ENCODE measurements at regions not wholly inside any gene's neighbourhood (a gene's known extent, or its start where the extent isn't known, plus 50 kb on each side); places are given as distances from the start of the nearest gene placed in this dataset.

- Histone ChIP-seq H3K79me2 (ENCODE audit: low read length) (no peaks in the 10 kb centered on the region), H3K4me2 (ENCODE audit: low read depth, low read length, poor library complexity, severe bottlenecking) (no peak overlapping the region), H3K27me3 (ENCODE audit: low read length) (no peaks in the 10 kb centered on the region), H2AFZ (ENCODE audit: low read length) (no peak overlapping the region), H3K9me3 (ENCODE audit: low read length) (no peaks in the 10 kb centered on the region), H3K9ac (ENCODE audit: low read length) (no peak overlapping the region), H4K20me1 (ENCODE audit: insufficient read depth, low read depth, low read length) (no peaks in the 10 kb centered on the region), H3K27ac (ENCODE audit: low read length) (no peak overlapping the region), H3K4me3 (ENCODE audit: low read length) (no peak overlapping the region), H3K9me2 (replicated peaks; ENCODE audit: insufficient read depth, low read length) (no peaks in the 10 kb centered on the region), H3K4me1 (ENCODE audit: low read length) (no peaks in the 10 kb centered on the region), H3K36me3 (ENCODE audit: insufficient read depth, low read length) (no peaks in the 10 kb centered on the region)
- no peak for DNase-seq
These were observed 169.1 kb upstream of the ADRA1D start for GRCh38 chr20:4418141-4418540.

DNA sequence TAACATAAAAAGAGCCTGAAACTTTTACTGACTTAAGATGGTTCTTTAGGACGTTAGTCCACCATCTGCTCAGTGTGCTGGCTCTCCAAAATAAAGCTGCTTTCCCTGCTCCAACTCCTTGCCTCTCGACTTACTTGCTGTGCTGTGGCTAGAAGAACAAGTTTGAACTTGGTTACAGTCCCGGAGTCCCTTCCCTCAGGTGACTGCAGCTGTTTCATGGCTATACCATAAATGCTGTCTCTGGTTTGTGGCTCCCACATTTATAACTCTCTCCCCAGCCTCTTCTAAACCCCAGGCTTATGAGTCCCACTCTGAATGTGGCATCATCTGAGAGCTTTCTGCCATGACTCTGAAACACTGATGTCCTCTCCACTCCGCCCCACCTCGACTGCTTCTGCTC lies 166.2 kb upstream of the ADRA1D start:
- no peaks in the 10 kb centered on the region for H3K9me3 ChIP-seq (ENCODE audit: low read length)
- no peak for DNase-seq
- no peak overlapping the region for H3K27ac ChIP-seq (ENCODE audit: low read length)
- H3K9ac ChIP-seq (ENCODE audit: low read length): no peak overlapping the region
- no peaks in the 10 kb centered on the region for H3K27me3 ChIP-seq (ENCODE audit: low read length)
- no peak overlapping the region for H3K4me2 ChIP-seq (ENCODE audit: low read depth, low read length, poor library complexity, severe bottlenecking)
- H3K4me3 ChIP-seq (ENCODE audit: low read length): no peak overlapping the region
- H3K9me2 ChIP-seq (replicated peaks; ENCODE audit: insufficient read depth, low read length): no peaks in the 10 kb centered on the region
- no peak overlapping the region for H2AFZ ChIP-seq (ENCODE audit: low read length)
- no peaks in the 10 kb centered on the region for H3K79me2 ChIP-seq (ENCODE audit: low read length)
- no peaks in the 10 kb centered on the region for H4K20me1 ChIP-seq (ENCODE audit: insufficient read depth, low read depth, low read length)
- no peaks in the 10 kb centered on the region for H3K4me1 ChIP-seq (ENCODE audit: low read length)
- no peaks in the 10 kb centered on the region for H3K36me3 ChIP-seq (ENCODE audit: insufficient read depth, low read length)

DNA sequence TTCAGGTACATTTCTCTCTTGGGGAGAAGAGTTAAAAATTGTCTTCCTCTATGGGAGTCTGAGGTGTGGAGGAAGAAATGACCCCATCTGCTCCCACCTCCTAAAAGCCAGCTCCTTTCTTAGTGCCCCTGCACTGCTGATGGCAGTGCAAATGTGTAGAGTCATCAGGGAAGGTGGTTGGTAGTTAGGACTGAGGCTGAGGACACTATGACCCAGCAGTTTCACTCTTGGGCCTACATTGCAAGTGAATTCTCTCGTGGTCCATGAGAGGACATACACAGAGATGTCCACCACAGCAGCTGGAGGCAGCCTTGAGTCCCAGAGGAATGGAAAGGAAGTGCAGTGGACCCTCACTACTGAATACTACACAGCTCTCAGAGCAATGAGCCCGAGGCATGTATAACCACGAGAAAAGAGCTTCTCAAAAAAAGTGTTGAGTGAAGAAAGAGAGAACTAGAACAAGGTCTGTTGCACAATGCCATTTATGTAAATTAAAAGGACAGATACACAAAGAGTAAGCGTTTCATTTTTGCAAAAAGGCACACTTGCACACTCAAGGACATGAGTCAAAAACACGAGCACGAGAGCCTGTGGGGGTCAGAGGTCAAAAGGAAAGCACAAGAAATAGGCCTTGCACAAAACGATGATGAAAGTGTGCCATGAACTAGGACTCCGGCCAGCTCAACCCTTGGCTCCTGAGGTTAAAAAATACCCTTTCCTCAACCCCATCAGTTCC lies 164.4 kb upstream of the ADRA1D start:
- DNase-seq: no peak
- no peak overlapping the region for H3K9ac ChIP-seq (ENCODE audit: low read length)
- no peaks in the 10 kb centered on the region for H4K20me1 ChIP-seq (ENCODE audit: insufficient read depth, low read depth, low read length)
- no peaks in the 10 kb centered on the region for H3K36me3 ChIP-seq (ENCODE audit: insufficient read depth, low read length)
- H3K27ac ChIP-seq (ENCODE audit: low read length): no peak overlapping the region
- no peaks in the 10 kb centered on the region for H3K9me2 ChIP-seq (replicated peaks; ENCODE audit: insufficient read depth, low read length)
- H2AFZ ChIP-seq (ENCODE audit: low read length): no peak overlapping the region
- H3K4me2 ChIP-seq (ENCODE audit: low read depth, low read length, poor library complexity, severe bottlenecking): no peak overlapping the region
- H3K27me3 ChIP-seq (ENCODE audit: low read length): no peaks in the 10 kb centered on the region
- H3K79me2 ChIP-seq (ENCODE audit: low read length): no peaks in the 10 kb centered on the region
- no peaks in the 10 kb centered on the region for H3K9me3 ChIP-seq (ENCODE audit: low read length)
- no peak overlapping the region for H3K4me3 ChIP-seq (ENCODE audit: low read length)
- H3K4me1 ChIP-seq (ENCODE audit: low read length): no peaks in the 10 kb centered on the region

DNA sequence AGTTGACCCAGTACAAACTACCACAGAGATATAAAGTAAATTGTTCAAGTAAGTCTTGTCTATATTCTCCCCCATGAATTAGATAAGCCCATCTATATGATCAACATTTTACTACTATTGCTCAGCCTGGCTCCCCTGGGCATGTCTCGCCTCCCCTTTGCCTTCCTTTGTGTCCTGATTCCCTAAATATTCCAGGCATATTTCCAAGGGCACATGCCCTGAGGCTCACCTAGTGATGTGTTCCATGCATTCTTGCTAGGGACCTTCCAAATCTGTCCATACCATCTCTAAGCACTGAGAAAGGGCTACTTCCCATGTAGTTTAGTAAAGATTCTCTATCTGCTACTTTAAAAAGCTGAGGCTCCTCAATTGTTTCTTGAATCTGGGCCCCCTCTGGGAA lies 163.1 kb upstream of the ADRA1D start:
- H3K4me1 ChIP-seq (ENCODE audit: low read length): no peaks in the 10 kb centered on the region
- no peak overlapping the region for H3K4me3 ChIP-seq (ENCODE audit: low read length)
- H3K27ac ChIP-seq (ENCODE audit: low read length): no peak overlapping the region
- H3K9me2 ChIP-seq (replicated peaks; ENCODE audit: insufficient read depth, low read length): no peaks in the 10 kb centered on the region
- H3K9me3 ChIP-seq (ENCODE audit: low read length): no peaks in the 10 kb centered on the region
- no peaks in the 10 kb centered on the region for H3K36me3 ChIP-seq (ENCODE audit: insufficient read depth, low read length)
- H3K4me2 ChIP-seq (ENCODE audit: low read depth, low read length, poor library complexity, severe bottlenecking): no peak overlapping the region
- no peak for DNase-seq
- no peaks in the 10 kb centered on the region for H4K20me1 ChIP-seq (ENCODE audit: insufficient read depth, low read depth, low read length)
- no peaks in the 10 kb centered on the region for H3K27me3 ChIP-seq (ENCODE audit: low read length)
- H3K9ac ChIP-seq (ENCODE audit: low read length): no peak overlapping the region
- no peak overlapping the region for H2AFZ ChIP-seq (ENCODE audit: low read length)
- H3K79me2 ChIP-seq (ENCODE audit: low read length): no peaks in the 10 kb centered on the region

GRCh38 chr20:4411744-4412143 lies 162.7 kb upstream of the ADRA1D start:
- H3K9me2 ChIP-seq (replicated peaks; ENCODE audit: insufficient read depth, low read length): no peaks in the 10 kb centered on the region
- H3K9ac ChIP-seq (ENCODE audit: low read length): no peak overlapping the region
- H4K20me1 ChIP-seq (ENCODE audit: insufficient read depth, low read depth, low read length): no peaks in the 10 kb centered on the region
- no peak overlapping the region for H3K4me2 ChIP-seq (ENCODE audit: low read depth, low read length, poor library complexity, severe bottlenecking)
- no peaks in the 10 kb centered on the region for H3K4me1 ChIP-seq (ENCODE audit: low read length)
- no peaks in the 10 kb centered on the region for H3K9me3 ChIP-seq (ENCODE audit: low read length)
- DNase-seq: no peak
- no peak overlapping the region for H3K4me3 ChIP-seq (ENCODE audit: low read length)
- no peak overlapping the region for H3K27ac ChIP-seq (ENCODE audit: low read length)
- no peaks in the 10 kb centered on the region for H3K79me2 ChIP-seq (ENCODE audit: low read length)
- H2AFZ ChIP-seq (ENCODE audit: low read length): no peak overlapping the region
- H3K27me3 ChIP-seq (ENCODE audit: low read length): no peaks in the 10 kb centered on the region
- no peaks in the 10 kb centered on the region for H3K36me3 ChIP-seq (ENCODE audit: insufficient read depth, low read length)

- H3K79me2 ChIP-seq (ENCODE audit: low read length): no peaks in the 10 kb centered on the region
- no peaks in the 10 kb centered on the region for H3K27me3 ChIP-seq (ENCODE audit: low read length)
- no peak overlapping the region for H3K9ac ChIP-seq (ENCODE audit: low read length)
- no peaks in the 10 kb centered on the region for H3K9me3 ChIP-seq (ENCODE audit: low read length)
- H3K9me2 ChIP-seq (replicated peaks; ENCODE audit: insufficient read depth, low read length): no peaks in the 10 kb centered on the region
- H3K4me1 ChIP-seq (ENCODE audit: low read length): no peaks in the 10 kb centered on the region
- H3K4me3 ChIP-seq (ENCODE audit: low read length): no peak overlapping the region
- no peak overlapping the region for H2AFZ ChIP-seq (ENCODE audit: low read length)
- DNase-seq: no peak
- H4K20me1 ChIP-seq (ENCODE audit: insufficient read depth, low read depth, low read length): no peaks in the 10 kb centered on the region
- no peaks in the 10 kb centered on the region for H3K36me3 ChIP-seq (ENCODE audit: insufficient read depth, low read length)
- H3K4me2 ChIP-seq (ENCODE audit: low read depth, low read length, poor library complexity, severe bottlenecking): no peak overlapping the region
- no peak overlapping the region for H3K27ac ChIP-seq (ENCODE audit: low read length)
These were observed 157.5 kb upstream of the ADRA1D start for GRCh38 chr20:4406627-4407026.

- Histone ChIP-seq H3K4me2 (ENCODE audit: low read depth, low read length, poor library complexity, severe bottlenecking) (no peak overlapping the region), H3K27ac (ENCODE audit: low read length) (no peak overlapping the region), H2AFZ (ENCODE audit: low read length) (no peak overlapping the region), H3K79me2 (ENCODE audit: low read length) (no peaks in the 10 kb centered on the region), H3K36me3 (ENCODE audit: insufficient read depth, low read length) (no peaks in the 10 kb centered on the region), H3K27me3 (ENCODE audit: low read length) (no peaks in the 10 kb centered on the region), H3K4me3 (ENCODE audit: low read length) (no peak overlapping the region), H4K20me1 (ENCODE audit: insufficient read depth, low read depth, low read length) (no peaks in the 10 kb centered on the region), H3K9ac (ENCODE audit: low read length) (no peak overlapping the region), H3K4me1 (ENCODE audit: low read length) (no peaks in the 10 kb centered on the region), H3K9me2 (replicated peaks; ENCODE audit: insufficient read depth, low read length) (no peaks in the 10 kb centered on the region), H3K9me3 (ENCODE audit: low read length) (no peaks in the 10 kb centered on the region)
- DNase-seq: no peak
These were observed 152.5 kb upstream of the ADRA1D start for GRCh38 chr20:4401601-4402000.

GRCh38 chr20:4384961-4385360 lies 135.9 kb upstream of the ADRA1D start:
- Histone ChIP-seq H3K9ac (ENCODE audit: low read length) (no peak overlapping the region), H3K36me3 (ENCODE audit: insufficient read depth, low read length) (no peaks in the 10 kb centered on the region), H4K20me1 (ENCODE audit: insufficient read depth, low read depth, low read length) (no peaks in the 10 kb centered on the region), H3K4me1 (ENCODE audit: low read length) (no peaks in the 10 kb centered on the region), H3K4me3 (ENCODE audit: low read length) (no peak overlapping the region), H3K4me2 (ENCODE audit: low read depth, low read length, poor library complexity, severe bottlenecking) (no peak overlapping the region), H3K27me3 (ENCODE audit: low read length) (no peaks in the 10 kb centered on the region), H3K79me2 (ENCODE audit: low read length) (no peaks in the 10 kb centered on the region), H3K9me3 (ENCODE audit: low read length) (no peaks in the 10 kb centered on the region), H3K9me2 (replicated peaks; ENCODE audit: insufficient read depth, low read length) (no peaks in the 10 kb centered on the region), H3K27ac (ENCODE audit: low read length) (no peak overlapping the region), H2AFZ (ENCODE audit: low read length) (no peak overlapping the region)
- DNase-seq: no peak
